HUES6 (cell line): ENCODE measurements at regions not wholly inside any gene's neighbourhood (a gene's known extent, or its start where the extent isn't known, plus 50 kb on each side); places are given as distances from the start of the nearest gene placed in this dataset.
"Not testable (repeated sequence)": the region's sequence is repeated elsewhere in the genome, so short reads cannot be mapped to it uniquely, and the experiment has no call there.

Experiments
- H3K27ac ChIP-seq: 2 replicates; pipeline ENCODE4 v1.7.0; 2013; ENCODE audit warnings: low read depth, mild to moderate bottlenecking, low read length, inconsistent platforms
- H3K27me3 ChIP-seq: 2 replicates; pipeline ENCODE4 v1.6.1; 2013; ENCODE audit warnings: low read length; ENCODE audit not compliant: control insufficient read depth, insufficient read depth
- H3K36me3 ChIP-seq: 2 replicates; pipeline ENCODE4 v1.6.1; 2013; ENCODE audit warnings: low read length; ENCODE audit not compliant: control insufficient read depth, insufficient read depth
- H3K4me1 ChIP-seq: 2 replicates; pipeline ENCODE4 v1.6.1; 2013; ENCODE audit warnings: low read length; ENCODE audit not compliant: control insufficient read depth, insufficient read depth
- H3K4me3 ChIP-seq: 2 replicates; pipeline ENCODE4 v1.5.1; 2013; ENCODE audit warnings: low read depth, low read length
- H3K9ac ChIP-seq: one replicate; pipeline ENCODE4 v1.6.1; 2013; ENCODE audit warnings: mild to moderate bottlenecking, low read length
- H3K9me3 ChIP-seq: 2 replicates; pipeline ENCODE4 v1.6.1; 2013; ENCODE audit warnings: low read depth, low read length; ENCODE audit not compliant: control insufficient read depth, insufficient read depth

- not testable (repeated sequence) for H3K9me3 ChIP-seq, H3K27ac ChIP-seq, H3K27me3 ChIP-seq, H3K9ac ChIP-seq, H3K4me3 ChIP-seq, H3K4me1 ChIP-seq, H3K36me3 ChIP-seq
These were observed 63.9 kb downstream of the RWDD3 start for GRCh38 chr1:95297906-95298305.

DNA sequence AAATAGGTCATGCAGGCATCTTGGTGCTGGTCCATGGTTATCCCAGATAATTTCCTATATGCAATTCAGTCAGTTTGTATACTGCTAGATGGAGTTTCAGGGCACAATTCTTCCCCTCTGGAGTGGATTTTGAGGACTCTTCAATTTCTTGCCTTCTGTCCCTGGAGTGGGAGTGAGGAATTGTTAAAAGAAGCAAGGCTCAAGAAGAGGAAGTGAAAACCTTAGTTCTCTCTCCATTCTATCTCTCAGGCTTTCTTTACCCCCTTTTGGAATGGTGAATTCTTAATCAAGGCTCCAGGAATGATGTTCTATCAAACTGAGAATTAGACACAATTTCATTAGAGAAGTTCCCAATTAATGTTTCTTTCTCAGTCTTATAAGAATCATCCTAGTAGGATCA is 67.1 kb downstream of the RWDD3 start:
- H3K9me3 ChIP-seq: no peaks in the 10 kb centered on the region
- H3K9ac ChIP-seq: no peak overlapping the region
- H3K36me3 ChIP-seq: no peaks in the 10 kb centered on the region
- H3K27me3 ChIP-seq: no peaks in the 10 kb centered on the region
- no peak overlapping the region for H3K27ac ChIP-seq
- no peak overlapping the region for H3K4me3 ChIP-seq
- no peaks in the 10 kb centered on the region for H3K4me1 ChIP-seq

GRCh38 chr1:95301614-95302013 is 67.6 kb downstream of the RWDD3 start:
- H3K4me3 ChIP-seq: no peak overlapping the region
- no peaks in the 10 kb centered on the region for H3K9me3 ChIP-seq
- no peak overlapping the region for H3K27ac ChIP-seq
- no peak overlapping the region for H3K9ac ChIP-seq
- H3K36me3 ChIP-seq: no peaks in the 10 kb centered on the region
- no peaks in the 10 kb centered on the region for H3K4me1 ChIP-seq
- H3K27me3 ChIP-seq: no peaks in the 10 kb centered on the region

- Histone ChIP-seq H3K4me3 (no peak overlapping the region), H3K4me1 (peaks cover 17% of the 10 kb centered on the region), H3K27me3 (no peaks in the 10 kb centered on the region), H3K27ac (no peak overlapping the region), H3K9ac (no peak overlapping the region), H3K9me3 (no peaks in the 10 kb centered on the region), H3K36me3 (no peaks in the 10 kb centered on the region)
These were observed 70.8 kb downstream of the RWDD3 start for GRCh38 chr1:95304803-95305202.

DNA sequence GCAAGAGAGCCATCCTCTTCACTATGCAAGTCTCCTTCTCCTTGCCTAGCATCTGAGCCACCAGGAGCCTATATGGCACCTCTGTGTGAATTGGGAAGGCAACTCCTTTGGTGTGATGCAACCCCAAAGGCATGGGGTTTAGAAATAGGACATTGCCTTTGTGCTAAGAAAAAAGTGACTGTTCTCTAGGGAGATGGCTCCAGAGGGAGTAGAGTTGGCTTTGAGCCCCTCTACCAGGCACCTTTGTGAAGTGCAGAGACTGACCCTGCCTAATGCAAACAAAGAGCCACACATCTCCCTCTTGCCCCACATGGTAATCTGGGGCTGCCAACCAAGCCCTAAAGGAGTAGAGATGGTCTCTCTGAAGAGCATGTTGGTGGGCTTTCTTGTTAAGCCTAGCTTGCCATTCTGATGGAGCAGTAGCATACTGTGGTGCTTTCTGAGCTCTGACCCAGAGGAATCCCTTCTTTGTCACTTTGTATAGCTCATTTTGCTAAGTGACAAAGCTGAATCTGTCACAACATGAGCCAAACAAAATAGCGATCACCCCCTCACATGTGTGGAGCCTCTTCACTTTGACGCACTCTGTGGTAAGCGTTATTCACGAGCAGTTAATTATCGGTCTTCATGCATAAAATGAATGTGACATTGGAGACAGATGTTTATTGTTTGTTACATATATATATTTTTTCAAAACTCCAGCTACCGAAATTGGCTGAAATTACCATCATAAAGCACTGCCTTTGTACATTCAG is 74.4 kb downstream of the RWDD3 start:
- Histone ChIP-seq H3K9ac (no peak overlapping the region), H3K27ac (0 out of 2 replicates have a peak overlapping the region, but pooled peaks have one; percentile 8), H3K4me1 (peaks cover 30% of the 10 kb centered on the region), H3K27me3 (no peaks in the 10 kb centered on the region), H3K9me3 (no peaks in the 10 kb centered on the region), H3K4me3 (no peak overlapping the region), H3K36me3 (no peaks in the 10 kb centered on the region)

DNA sequence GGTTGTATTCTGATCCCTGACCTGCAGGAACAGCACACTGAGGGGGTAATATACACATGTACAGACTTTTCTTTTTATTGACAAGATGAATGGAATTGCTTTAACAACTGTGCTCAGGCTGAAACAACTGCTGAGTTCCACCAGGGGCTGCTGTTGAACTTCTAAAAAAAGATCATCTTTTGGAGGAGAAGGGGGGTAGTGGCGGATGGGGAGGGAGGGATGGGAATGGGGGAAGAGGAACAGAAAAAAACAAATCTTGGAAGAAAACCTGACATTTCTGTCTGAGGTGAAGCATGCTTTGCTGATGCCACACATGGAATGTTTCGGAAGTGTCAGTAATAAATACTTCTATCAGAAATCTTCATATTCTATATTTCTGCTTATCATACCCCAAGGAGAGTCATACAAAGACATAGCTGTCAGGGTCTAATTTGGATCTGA is 75.0 kb downstream of the RWDD3 start:
- Histone ChIP-seq H3K4me1 (peaks cover 30% of the 10 kb centered on the region), H3K4me3 (no peak overlapping the region), H3K9ac (no peak overlapping the region), H3K9me3 (no peaks in the 10 kb centered on the region), H3K27ac (no peak overlapping the region), H3K36me3 (no peaks in the 10 kb centered on the region), H3K27me3 (no peaks in the 10 kb centered on the region)

GRCh38 chr1:95311014-95311413 is 77.0 kb downstream of the RWDD3 start:
- H3K4me1 ChIP-seq: peaks cover 30% of the 10 kb centered on the region
- H3K27ac ChIP-seq: no peak overlapping the region
- H3K9me3 ChIP-seq: no peaks in the 10 kb centered on the region
- H3K4me3 ChIP-seq: no peak overlapping the region
- H3K9ac ChIP-seq: no peak overlapping the region
- H3K36me3 ChIP-seq: no peaks in the 10 kb centered on the region
- no peaks in the 10 kb centered on the region for H3K27me3 ChIP-seq

- Histone ChIP-seq H3K9ac (no peak overlapping the region), H3K27ac (no peak overlapping the region), H3K27me3 (no peaks in the 10 kb centered on the region), H3K9me3 (no peaks in the 10 kb centered on the region), H3K36me3 (no peaks in the 10 kb centered on the region), H3K4me1 (peaks cover 30% of the 10 kb centered on the region), H3K4me3 (no peak overlapping the region)
These were observed 77.8 kb downstream of the RWDD3 start for GRCh38 chr1:95311762-95312161.

DNA sequence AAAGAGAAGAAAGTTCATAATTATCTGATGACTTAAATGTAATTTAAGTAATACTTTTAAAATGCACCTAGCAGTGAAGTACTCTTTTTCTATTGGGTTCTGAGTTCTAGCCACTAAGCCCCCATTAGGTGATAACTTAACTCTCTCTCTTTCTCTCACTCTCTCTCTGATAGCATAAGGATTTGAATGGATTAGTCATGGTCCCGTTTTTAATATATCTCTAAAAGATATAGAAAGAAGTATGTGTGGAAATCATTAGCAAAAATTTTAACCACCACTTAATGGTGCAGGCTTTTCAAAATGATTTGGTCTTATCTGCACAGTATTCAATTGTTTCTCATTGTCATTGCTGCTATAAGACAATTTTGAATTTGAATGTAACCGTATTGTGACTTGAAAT is 78.2 kb downstream of the RWDD3 start:
- no peaks in the 10 kb centered on the region for H3K9me3 ChIP-seq
- no peaks in the 10 kb centered on the region for H3K27me3 ChIP-seq
- H3K4me1 ChIP-seq: peaks cover 30% of the 10 kb centered on the region
- H3K4me3 ChIP-seq: no peak overlapping the region
- no peaks in the 10 kb centered on the region for H3K36me3 ChIP-seq
- H3K27ac ChIP-seq: no peak overlapping the region
- H3K9ac ChIP-seq: no peak overlapping the region

DNA sequence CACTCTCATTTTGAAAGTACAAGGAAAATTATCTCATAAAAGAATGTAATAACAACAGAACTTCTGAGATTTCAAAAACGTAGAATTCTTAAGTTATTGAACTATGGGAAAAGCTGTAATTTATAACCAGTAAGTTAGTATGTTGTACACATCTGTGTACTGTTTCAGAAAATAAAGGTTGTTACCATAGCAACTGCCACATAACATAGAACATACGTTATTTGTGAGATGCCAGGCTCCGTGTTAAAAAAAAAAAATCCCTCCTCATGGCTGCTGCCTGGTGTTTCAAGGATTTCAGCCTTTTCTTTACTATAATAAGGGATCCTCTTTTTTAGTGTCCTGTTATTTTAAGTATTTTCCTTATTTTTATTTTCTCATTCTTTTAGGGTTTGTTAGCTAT is 79.5 kb downstream of the RWDD3 start:
- no peak overlapping the region for H3K27ac ChIP-seq
- no peaks in the 10 kb centered on the region for H3K9me3 ChIP-seq
- peaks cover 22% of the 10 kb centered on the region for H3K4me1 ChIP-seq
- H3K9ac ChIP-seq: no peak overlapping the region
- no peaks in the 10 kb centered on the region for H3K27me3 ChIP-seq
- no peak overlapping the region for H3K4me3 ChIP-seq
- no peaks in the 10 kb centered on the region for H3K36me3 ChIP-seq

DNA sequence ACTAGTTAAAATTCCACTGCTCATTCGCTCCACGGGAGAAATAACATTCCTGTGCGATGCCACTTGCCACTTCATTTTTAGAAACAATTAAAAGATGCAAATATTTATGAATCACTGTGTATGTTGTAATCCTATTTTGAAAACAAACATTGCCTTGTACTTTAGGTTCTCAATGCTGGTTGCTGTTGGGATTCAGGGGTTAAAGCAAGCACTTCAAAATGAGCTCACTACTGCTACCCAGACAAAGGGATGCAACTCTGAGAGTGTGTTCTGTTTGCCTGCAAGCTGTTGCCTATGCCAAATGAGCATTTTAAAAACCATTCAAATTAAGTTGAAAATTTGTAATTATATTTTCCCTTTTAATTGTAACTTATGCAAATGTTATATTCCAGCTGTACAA is 87.5 kb downstream of the RWDD3 start:
- H3K27me3 ChIP-seq: no peaks in the 10 kb centered on the region; the same call in 1 of the 2 replicates
- H3K4me1 ChIP-seq: peaks cover 5% of the 10 kb centered on the region
- no peaks in the 10 kb centered on the region for H3K9me3 ChIP-seq
- no peaks in the 10 kb centered on the region for H3K36me3 ChIP-seq
- no peak overlapping the region for H3K4me3 ChIP-seq
- no peak overlapping the region for H3K27ac ChIP-seq
- no peak overlapping the region for H3K9ac ChIP-seq
